B cell (primary cell): ENCODE measurements at regions not wholly inside any gene's neighbourhood (a gene's known extent, or its start where the extent isn't known, plus 50 kb on each side); places are given as distances from the start of the nearest gene placed in this dataset.

Source experiments
- EZH2 ChIP-seq: IDR thresholded peaks from 2 replicates; pipeline ENCODE4 v1.6.1; 2012; ENCODE audit warnings: borderline replicate concordance, low read depth, mild to moderate bottlenecking, moderate library complexity, low read length; ENCODE audit not compliant: insufficient read depth, poor library complexity, severe bottlenecking
- TF ChIP-seq, protein P1 (sequence below): fragments of 200-600 bp; IDR thresholded peaks from one replicate; pipeline ENCODE4 v1.8.0; 2022; ENCODE audit warnings: antibody characterized with exemption, mild to moderate bottlenecking

DNA sequence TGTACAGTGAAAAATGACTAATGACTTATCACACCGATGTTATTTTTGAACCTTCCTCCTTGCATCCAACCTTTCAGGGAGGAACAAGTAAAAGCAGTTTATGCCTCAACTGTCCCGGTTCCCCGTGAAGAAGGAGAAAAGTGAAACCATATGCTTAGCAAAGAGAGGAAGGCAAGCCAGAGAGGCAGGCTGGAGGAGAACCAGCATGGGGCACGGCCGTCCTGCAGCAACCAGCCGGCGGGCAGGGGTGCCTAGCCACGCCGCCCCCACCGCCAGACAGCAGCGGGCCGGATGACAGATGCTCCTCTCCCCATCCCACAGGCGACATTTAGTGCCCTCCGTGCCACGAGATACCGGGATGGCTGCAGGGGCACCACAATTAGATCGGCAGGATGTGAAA, 421.4 kb upstream of the MGMT start:
- TF ChIP-seq, protein P1, sequence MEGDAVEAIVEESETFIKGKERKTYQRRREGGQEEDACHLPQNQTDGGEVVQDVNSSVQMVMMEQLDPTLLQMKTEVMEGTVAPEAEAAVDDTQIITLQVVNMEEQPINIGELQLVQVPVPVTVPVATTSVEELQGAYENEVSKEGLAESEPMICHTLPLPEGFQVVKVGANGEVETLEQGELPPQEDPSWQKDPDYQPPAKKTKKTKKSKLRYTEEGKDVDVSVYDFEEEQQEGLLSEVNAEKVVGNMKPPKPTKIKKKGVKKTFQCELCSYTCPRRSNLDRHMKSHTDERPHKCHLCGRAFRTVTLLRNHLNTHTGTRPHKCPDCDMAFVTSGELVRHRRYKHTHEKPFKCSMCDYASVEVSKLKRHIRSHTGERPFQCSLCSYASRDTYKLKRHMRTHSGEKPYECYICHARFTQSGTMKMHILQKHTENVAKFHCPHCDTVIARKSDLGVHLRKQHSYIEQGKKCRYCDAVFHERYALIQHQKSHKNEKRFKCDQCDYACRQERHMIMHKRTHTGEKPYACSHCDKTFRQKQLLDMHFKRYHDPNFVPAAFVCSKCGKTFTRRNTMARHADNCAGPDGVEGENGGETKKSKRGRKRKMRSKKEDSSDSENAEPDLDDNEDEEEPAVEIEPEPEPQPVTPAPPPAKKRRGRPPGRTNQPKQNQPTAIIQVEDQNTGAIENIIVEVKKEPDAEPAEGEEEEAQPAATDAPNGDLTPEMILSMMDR = no peak
- no peak for TF ChIP-seq EZH2
